Eye (tissue), 1 donor: ENCODE measurements at regions not wholly inside any gene's neighbourhood (a gene's known extent, or its start where the extent isn't known, plus 50 kb on each side); places are given as distances from the start of the nearest gene placed in this dataset.
"Not testable (repeated sequence)": the region's sequence is repeated elsewhere in the genome, so short reads cannot be mapped to it uniquely, and the experiment has no call there.

Experiments
- DNase-seq: peaks from one replicate; pipeline ENCODE4 v3.0.0-alpha.2; 2015

DNA sequence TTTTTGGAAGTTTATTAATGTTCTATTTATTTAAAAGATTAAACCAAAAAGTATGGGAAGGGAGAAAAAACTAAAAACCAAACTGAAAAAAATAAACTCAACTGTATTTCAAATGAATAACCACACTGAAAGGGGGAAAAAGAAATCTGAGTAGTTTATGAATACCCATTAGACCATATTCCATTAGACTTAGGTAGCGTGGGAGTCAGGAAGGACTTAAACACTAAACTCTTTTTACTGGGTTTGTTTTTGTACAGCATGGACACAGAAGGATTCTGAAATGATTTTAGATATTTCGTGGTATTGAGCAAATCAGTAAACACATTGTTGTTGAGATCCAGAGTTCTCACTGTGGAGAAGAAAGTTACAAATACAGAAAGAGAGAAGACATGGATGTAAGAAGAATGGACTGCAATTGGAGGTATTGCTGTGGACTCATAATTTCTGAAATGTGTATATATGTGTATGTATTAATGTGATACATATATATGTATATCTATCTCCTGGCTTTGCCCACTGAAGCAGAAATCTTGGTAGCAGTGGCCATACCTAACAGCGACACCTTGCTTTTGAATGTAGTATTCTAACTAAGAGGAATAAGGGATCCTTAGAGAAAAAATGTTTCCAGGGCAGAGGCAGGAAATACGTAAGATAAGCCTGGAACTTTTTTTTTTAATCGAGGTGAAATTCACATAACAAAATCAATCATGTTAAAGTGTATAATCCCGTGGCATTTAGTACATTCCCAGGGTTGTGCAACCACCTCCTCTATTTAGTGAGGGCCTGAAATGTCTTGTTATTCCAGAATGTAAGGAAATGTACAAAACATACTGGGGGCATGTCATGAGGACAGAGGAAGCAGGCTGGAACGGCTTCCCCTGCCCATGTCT, 228.8 kb downstream of the SMARCA2 start:
- no peak for DNase-seq

GRCh38 chr9:2247340-2247739, 232.2 kb downstream of the SMARCA2 start:
- no peak for DNase-seq

DNA sequence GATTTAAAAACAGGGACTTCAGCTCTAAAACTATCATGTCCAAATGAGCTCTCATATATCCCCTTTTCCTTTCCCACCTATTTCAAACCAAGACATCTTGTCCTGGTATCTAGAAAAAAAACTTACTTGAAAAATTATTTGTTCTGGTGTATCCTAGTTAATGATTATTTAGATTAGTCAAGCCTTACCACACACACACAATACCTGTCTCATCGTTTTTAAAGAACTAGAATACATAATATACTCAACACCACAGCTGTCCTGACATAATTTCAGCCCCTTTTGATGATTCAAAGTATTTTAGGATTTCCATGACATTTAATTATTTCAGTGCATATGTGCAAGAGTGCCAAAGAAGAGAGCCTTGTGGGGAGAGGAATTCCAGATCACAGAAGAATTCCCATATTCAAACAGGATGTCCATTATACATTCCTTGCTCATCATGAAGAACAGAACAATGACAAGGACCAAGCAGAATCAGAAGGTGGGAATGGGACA, 233.7 kb downstream of the SMARCA2 start:
- no peak for DNase-seq

- DNase-seq: peak; percentile 70
These were observed 238.8 kb downstream of the SMARCA2 start for GRCh38 chr9:2253636-2254580.

DNA sequence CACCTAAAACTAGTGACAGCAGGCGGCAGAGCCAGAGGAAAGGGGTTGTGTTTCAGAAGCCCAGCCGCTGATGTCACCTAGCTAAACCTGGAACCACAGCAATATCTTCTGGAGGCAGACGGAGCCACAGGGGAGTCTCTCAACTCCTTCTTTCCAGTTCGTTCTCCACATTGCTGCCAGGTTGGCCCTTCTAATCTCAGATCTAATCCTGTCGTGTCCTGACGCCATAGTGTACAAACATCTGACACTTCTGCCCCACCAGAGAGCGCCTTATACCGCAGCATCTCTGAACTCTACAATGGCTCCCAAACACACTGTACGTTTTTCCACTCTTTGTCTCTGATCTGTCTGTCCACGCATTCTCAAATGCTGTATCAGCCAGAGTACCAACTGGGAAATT, 240.0 kb downstream of the SMARCA2 start:
- DNase-seq: no peak

DNA sequence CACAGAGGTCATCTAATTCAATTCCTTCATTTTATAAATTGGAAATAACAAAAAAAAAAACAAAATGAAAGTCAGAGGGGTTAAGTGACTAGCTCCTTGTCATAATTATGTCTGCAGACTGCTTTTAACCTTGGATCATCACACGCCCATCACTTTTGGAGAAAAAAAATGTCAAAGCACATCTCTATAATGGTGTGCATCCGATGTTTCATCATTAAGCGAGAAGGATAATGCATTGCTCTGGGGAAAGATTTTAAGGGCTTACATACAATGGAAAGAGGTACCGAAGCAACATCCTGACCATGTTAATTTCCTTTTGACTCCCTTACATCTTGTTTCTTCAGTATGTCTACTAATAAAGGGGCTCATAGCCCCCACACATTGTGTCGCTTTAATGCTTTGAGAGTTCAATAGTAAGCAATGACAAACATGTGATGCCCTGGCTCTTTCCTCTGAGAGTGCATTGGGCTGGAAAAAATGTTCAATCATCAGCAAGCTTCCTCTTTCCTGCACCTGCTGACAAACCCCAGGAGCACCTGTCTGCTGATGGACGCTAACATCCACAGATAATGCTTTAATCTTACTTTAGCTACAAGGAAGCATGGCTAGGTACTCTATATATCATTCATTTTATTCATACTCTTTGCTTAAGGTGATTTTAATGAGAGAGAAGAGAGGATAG, 242.2 kb downstream of the SMARCA2 start:
- peak; percentile 92 for DNase-seq

DNA sequence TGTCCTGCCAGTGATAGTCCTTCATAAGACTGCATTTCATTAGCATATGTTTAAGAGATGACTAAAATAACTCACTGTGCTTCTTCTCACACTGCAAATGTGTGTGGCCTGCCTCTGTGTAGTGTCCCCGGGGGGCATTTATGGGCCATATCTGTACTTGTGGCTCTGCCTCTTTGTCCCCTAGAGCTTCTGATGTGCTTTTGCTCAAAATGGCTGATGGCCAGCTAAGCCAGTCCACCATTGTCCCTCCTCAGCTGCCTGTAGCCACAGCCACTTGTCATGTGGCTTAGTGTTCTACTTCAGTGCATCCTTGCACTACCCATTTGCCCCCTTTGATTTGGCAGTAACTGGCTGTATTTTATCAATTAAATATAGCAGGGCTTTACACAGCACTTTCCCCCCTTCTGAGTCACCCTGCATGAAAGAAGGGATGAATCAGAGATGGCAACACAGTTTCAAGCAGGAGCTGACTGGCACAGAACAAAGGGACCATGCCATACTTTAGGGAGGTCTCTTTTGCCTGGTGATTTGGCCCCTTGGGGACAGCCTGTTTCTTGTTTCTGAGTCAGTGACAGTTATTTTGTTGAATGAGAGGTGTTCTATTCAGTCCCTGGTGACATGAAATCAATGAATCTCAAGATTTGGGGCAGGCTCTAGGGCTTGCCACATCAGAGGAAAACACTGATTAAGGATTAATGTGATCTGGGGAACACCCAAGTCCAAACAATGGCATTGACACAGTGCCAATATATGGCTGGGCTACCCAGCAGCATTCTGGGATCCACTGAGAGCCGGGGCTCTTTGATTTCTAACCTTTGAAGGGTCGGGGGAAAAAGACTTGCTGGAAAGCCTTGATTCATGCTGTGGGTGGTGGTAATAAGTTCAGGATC, 245.5 kb downstream of the SMARCA2 start:
- no peak for DNase-seq

DNA sequence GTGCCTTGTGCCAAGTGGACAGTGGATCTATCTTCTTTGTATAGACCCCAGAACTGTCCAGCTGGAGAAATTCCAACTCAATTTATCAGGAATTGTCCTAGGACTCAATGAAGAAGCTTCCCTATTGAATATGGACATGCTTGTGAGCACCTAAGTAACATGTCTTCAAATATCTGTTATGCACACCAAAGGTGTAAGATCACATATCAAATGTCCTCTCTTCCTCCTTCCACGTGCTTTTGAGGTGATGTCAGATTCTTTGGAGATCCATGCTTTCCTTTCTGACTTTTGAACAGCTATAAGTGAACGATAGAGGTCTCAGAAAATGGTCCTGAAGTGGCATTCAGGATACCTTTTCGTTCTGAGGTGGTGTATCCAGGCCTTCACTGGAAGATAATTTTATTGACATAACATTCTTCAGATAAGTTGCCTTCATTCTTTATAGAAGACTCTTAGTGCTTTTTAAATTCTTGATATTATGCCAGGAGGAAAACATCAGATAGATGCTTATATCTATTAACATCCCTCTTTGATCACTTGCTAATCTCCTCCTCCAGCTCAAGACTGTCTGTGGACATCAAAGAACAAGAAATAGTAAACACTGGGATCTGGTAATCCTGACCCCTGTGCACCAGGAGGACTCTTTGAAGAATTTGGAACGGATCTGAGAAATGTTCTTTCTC, 246.4 kb downstream of the SMARCA2 start:
- DNase-seq: no peak

GRCh38 chr9:2262386-2263071, 247.4 kb downstream of the SMARCA2 start:
- DNase-seq: peak; percentile 85

GRCh38 chr9:2263111-2263510, 248.0 kb downstream of the SMARCA2 start:
- DNase-seq: no peak

GRCh38 chr9:2263665-2264064, 248.5 kb downstream of the SMARCA2 start:
- DNase-seq: no peak

- DNase-seq: no peak
These were observed 248.9 kb downstream of the SMARCA2 start for GRCh38 chr9:2264081-2264480.

DNA sequence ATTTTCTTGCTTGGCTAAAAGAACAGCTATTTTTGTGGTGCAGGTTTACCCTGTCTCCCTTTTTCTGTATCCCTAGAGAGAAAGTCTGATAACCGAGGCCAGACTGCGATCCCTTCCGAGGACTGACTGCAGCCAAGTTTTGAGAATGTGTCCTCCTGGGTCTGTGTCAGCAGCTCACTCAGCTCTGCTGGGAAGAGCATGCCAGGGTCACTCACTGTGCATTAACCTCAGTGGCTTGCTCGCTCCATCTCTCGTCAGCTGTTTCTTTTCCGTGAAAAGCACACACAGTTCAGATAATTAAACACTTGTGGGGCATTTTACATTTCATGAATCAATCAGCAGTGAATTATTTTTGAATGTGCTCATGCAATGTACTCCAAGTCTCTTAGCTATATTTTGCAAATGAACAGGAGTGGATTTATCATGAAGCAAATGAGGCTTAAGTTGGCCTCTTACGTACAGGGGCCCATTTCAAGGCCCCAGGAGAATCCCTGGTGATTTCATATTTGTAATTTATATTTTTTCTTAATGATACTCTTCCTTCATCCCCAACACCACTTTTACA, 252.1 kb downstream of the SMARCA2 start:
- peak; percentile 89 for DNase-seq

- no peak for DNase-seq
These were observed 254.6 kb downstream of the SMARCA2 start for GRCh38 chr9:2269778-2270177.

DNA sequence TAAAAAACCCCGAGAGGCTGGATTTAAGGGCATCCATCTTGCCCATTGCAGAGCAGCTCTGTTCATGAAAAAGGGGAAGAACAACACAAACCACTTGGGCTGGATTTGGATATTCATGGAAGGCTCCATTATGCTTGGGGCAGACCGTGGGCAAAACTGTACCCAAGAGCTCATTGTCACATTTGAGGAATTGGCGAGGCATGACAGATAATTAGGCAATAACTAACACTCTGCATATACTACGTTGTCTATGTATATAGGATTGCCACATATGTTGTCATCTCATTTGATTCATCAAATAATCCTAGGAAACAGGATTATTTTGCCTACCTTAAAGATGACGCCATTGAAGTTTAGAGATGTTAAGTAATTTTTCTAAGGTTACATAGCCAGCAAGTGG, 255.4 kb downstream of the SMARCA2 start:
- no peak for DNase-seq

DNA sequence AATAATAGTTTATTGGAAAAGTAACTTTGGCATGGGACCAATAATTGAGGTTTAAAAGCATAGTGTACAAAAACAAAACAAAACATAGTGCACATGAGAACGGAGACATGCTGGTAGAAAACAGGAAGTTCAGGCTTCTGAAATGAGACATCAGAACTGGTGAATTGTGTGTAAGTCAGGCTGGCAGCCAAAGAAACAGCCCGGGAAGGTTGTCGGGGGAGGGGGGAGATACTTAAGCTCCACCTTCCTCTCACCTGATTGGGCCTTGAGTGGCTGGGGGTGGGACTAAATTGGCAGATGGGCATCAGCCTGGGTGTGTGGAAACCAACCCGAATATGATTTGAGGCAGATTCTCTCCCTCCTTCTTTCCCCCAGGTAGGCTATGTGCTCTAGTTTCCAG, 256.3 kb downstream of the SMARCA2 start:
- no peak for DNase-seq

- no peak for DNase-seq
These were observed 259.6 kb downstream of the SMARCA2 start for GRCh38 chr9:2274762-2275161.

- DNase-seq: no peak
These were observed 261.1 kb downstream of the SMARCA2 start for GRCh38 chr9:2276296-2276695.

- DNase-seq: not testable (repeated sequence)
These were observed 262.0 kb downstream of the SMARCA2 start for GRCh38 chr9:2277133-2277532.

GRCh38 chr9:2277644-2278043, 262.5 kb downstream of the SMARCA2 start:
- DNase-seq: not testable (repeated sequence)
